NB4 (cell line): ENCODE measurements at regions not wholly inside any gene's neighbourhood (a gene's known extent, or its start where the extent isn't known, plus 50 kb on each side); places are given as distances from the start of the nearest gene placed in this dataset.

Experiments
- CTCF ChIP-seq: IDR thresholded peaks from one replicate; pipeline ENCODE4 v1.5.1; 2012; ENCODE audit warnings: low read depth, low read length
- MAX ChIP-seq: IDR thresholded peaks from 2 replicates; pipeline ENCODE4 v1.6.1; 2011; ENCODE audit warnings: low read depth, low read length
- MYC ChIP-seq: IDR thresholded peaks from 2 replicates; pipeline ENCODE4 v1.6.1; 2011; ENCODE audit warnings: low read depth, low read length
- POLR2A ChIP-seq: IDR thresholded peaks from 2 replicates; pipeline ENCODE4 v1.6.1; 2011; ENCODE audit warnings: mild to moderate bottlenecking; ENCODE audit not compliant: insufficient read length; ENCODE audit errors: extremely low read depth

- no peak for TF ChIP-seq POLR2A
- no peak for TF ChIP-seq CTCF
- TF ChIP-seq MYC: no peak
- TF ChIP-seq MAX: no peak
Measured at GRCh38 chr4:96766359-96766758, 926.5 kb downstream of the PDHA2 start.
